Adrenal gland (tissue), 5 donors: ENCODE measurements at regions not wholly inside any gene's neighbourhood (a gene's known extent, or its start where the extent isn't known, plus 50 kb on each side); places are given as distances from the start of the nearest gene placed in this dataset.

Experiments used
- POLR2A ChIP-seq, 2 donors: fragments of 450-650 bp; IDR thresholded peaks; one replicate each; pipeline ENCODE4 v1.6.1; 2017; ENCODE audit warnings: antibody characterized with exemption in 2 of 2, mild to moderate bottlenecking in 2 of 2, moderate library complexity in 1 of 2
- TF ChIP-seq, protein P1 (sequence below), 6 experiments: fragments of 450-650 bp in 4 of 6; fragments of 200-600 bp in 2 of 6; sonication (generic) in 1 of 6; IDR thresholded peaks; 1 replicate in 5 of 6; 2 replicates in 1 of 6; pipeline versions ENCODE4 v1.5.1 to v1.8.0; 2016 to 2021; ENCODE audit warnings: antibody characterized with exemption in 6 of 6, mild to moderate bottlenecking in 2 of 6, moderate library complexity in 1 of 6
- donor health status: DM: no; HTN: no; CAD: no.

DNA sequence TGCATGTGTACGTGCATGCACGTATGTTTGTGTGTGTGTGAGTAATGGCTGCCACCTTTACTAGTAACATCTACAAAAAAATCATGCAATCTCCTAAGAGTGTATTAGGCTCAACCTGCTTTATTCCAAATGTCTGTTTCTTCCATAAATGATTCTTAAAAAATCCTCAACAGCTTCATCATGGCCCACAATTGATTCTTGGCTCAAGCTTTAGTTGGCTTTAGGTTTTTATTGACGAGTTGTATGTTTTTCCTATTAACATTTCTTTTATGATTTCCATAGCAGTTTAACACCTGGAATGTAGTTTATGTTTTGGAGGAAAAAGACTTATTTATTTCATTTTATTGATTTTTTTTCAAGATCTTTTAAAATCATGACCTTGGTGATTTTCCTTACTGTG lies 121.9 kb upstream of the RAB18 start:
- TF ChIP-seq, protein P1, sequence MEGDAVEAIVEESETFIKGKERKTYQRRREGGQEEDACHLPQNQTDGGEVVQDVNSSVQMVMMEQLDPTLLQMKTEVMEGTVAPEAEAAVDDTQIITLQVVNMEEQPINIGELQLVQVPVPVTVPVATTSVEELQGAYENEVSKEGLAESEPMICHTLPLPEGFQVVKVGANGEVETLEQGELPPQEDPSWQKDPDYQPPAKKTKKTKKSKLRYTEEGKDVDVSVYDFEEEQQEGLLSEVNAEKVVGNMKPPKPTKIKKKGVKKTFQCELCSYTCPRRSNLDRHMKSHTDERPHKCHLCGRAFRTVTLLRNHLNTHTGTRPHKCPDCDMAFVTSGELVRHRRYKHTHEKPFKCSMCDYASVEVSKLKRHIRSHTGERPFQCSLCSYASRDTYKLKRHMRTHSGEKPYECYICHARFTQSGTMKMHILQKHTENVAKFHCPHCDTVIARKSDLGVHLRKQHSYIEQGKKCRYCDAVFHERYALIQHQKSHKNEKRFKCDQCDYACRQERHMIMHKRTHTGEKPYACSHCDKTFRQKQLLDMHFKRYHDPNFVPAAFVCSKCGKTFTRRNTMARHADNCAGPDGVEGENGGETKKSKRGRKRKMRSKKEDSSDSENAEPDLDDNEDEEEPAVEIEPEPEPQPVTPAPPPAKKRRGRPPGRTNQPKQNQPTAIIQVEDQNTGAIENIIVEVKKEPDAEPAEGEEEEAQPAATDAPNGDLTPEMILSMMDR (IDR thresholded peaks at IDR 0.05) = no peak
- no peak for TF ChIP-seq POLR2A (IDR thresholded peaks at IDR 0.05)
